ENCODE measurements at regions not wholly inside any gene's neighbourhood (a gene's known extent, or its start where the extent isn't known, plus 50 kb on each side); places are given as distances from the start of the nearest gene placed in this dataset.
"Not testable (repeated sequence)": the region's sequence is repeated elsewhere in the genome, so short reads cannot be mapped to it uniquely, and the experiment has no call there.

- H3K4me3 ChIP-seq (ENCODE audit: insufficient read length, low read depth) = no peak overlapping the region
- DNase-seq (ENCODE audit: low read depth, low spot score) = no peak
- no peaks in the 10 kb centered on the region for H3K27me3 ChIP-seq (ENCODE audit: insufficient read depth, insufficient read length)
- H3K4me1 ChIP-seq (ENCODE audit: insufficient read depth, insufficient read length) = no peaks in the 10 kb centered on the region
- no peak for TF ChIP-seq ZNF274 (IDR thresholded peaks at IDR 0.05; ENCODE audit: low read depth, low read length)
- no peak for TF ChIP-seq YY1 (IDR thresholded peaks at IDR 0.05; ENCODE audit: insufficient read depth, insufficient read length)
- no peak for TF ChIP-seq SUZ12 (IDR thresholded peaks at IDR 0.05; ENCODE audit: extremely low read depth, insufficient read depth, insufficient read length)
- no peaks in the 10 kb centered on the region for H3K36me3 ChIP-seq (ENCODE audit: insufficient read depth, insufficient read length, low read length)
- H3K9me3 ChIP-seq (ENCODE audit: insufficient read depth, low read length) = peaks cover 6% of the 10 kb centered on the region; the same call in 1 of the 2 replicates
- no peak overlapping the region for H3K9ac ChIP-seq (ENCODE audit: insufficient read length, low read depth)
Observed at GRCh38 chr1:111063595-111063994, 76.3 kb downstream of the DRAM2 start.

- H3K9ac ChIP-seq (ENCODE audit: insufficient read length, low read depth) = no peak overlapping the region
- peaks cover 6% of the 10 kb centered on the region; the same call in 1 of the 2 replicates for H3K9me3 ChIP-seq (ENCODE audit: insufficient read depth, low read length)
- no peak for TF ChIP-seq YY1 (IDR thresholded peaks at IDR 0.05; ENCODE audit: insufficient read depth, insufficient read length)
- no peak for TF ChIP-seq SUZ12 (IDR thresholded peaks at IDR 0.05; ENCODE audit: extremely low read depth, insufficient read depth, insufficient read length)
- no peak for TF ChIP-seq ZNF274 (IDR thresholded peaks at IDR 0.05; ENCODE audit: low read depth, low read length)
- no peaks in the 10 kb centered on the region for H3K4me1 ChIP-seq (ENCODE audit: insufficient read depth, insufficient read length)
- no peaks in the 10 kb centered on the region for H3K36me3 ChIP-seq (ENCODE audit: insufficient read depth, insufficient read length, low read length)
- H3K27me3 ChIP-seq (ENCODE audit: insufficient read depth, insufficient read length) = no peaks in the 10 kb centered on the region
- no peak for DNase-seq (ENCODE audit: low read depth, low spot score)
- H3K4me3 ChIP-seq (ENCODE audit: insufficient read length, low read depth) = no peak overlapping the region
Observed at GRCh38 chr1:111062624-111063023, 77.3 kb downstream of the DRAM2 start.

- TF ChIP-seq SUZ12 (IDR thresholded peaks at IDR 0.05; ENCODE audit: extremely low read depth, insufficient read depth, insufficient read length) (no peak), YY1 (IDR thresholded peaks at IDR 0.05; ENCODE audit: insufficient read depth, insufficient read length) (no peak), ZNF274 (IDR thresholded peaks at IDR 0.05; ENCODE audit: low read depth, low read length) (no peak)
- Histone ChIP-seq H3K36me3 (ENCODE audit: insufficient read depth, insufficient read length, low read length) (no peaks in the 10 kb centered on the region), H3K9ac (ENCODE audit: insufficient read length, low read depth) (no peak overlapping the region), H3K9me3 (ENCODE audit: insufficient read depth, low read length) (peaks cover 6% of the 10 kb centered on the region; the same call in 1 of the 2 replicates), H3K4me3 (ENCODE audit: insufficient read length, low read depth) (no peak overlapping the region), H3K4me1 (ENCODE audit: insufficient read depth, insufficient read length) (no peaks in the 10 kb centered on the region), H3K27me3 (ENCODE audit: insufficient read depth, insufficient read length) (no peaks in the 10 kb centered on the region)
- DNase-seq (ENCODE audit: low read depth, low spot score) = no peak
Observed at GRCh38 chr1:111062081-111062480, 77.8 kb downstream of the DRAM2 start.

GRCh38 chr1:111054656-111055055, 85.2 kb downstream of the DRAM2 start:
- no peak for TF ChIP-seq SUZ12 (IDR thresholded peaks at IDR 0.05; ENCODE audit: extremely low read depth, insufficient read depth, insufficient read length)
- no peak for TF ChIP-seq YY1 (IDR thresholded peaks at IDR 0.05; ENCODE audit: insufficient read depth, insufficient read length)
- no peak for TF ChIP-seq ZNF274 (IDR thresholded peaks at IDR 0.05; ENCODE audit: low read depth, low read length)
- DNase-seq (ENCODE audit: low read depth, low spot score) = no peak
- Histone ChIP-seq H3K36me3 (ENCODE audit: insufficient read depth, insufficient read length, low read length) (no peaks in the 10 kb centered on the region), H3K27me3 (ENCODE audit: insufficient read depth, insufficient read length) (no peaks in the 10 kb centered on the region), H3K9ac (ENCODE audit: insufficient read length, low read depth) (no peak overlapping the region), H3K4me1 (ENCODE audit: insufficient read depth, insufficient read length) (no peaks in the 10 kb centered on the region), H3K9me3 (ENCODE audit: insufficient read depth, low read length) (no peaks in the 10 kb centered on the region), H3K4me3 (ENCODE audit: insufficient read length, low read depth) (no peak overlapping the region)

GRCh38 chr1:111052246-111052645, 87.6 kb downstream of the DRAM2 start:
- DNase-seq (ENCODE audit: low read depth, low spot score) = no peak
- Histone ChIP-seq H3K4me3 (ENCODE audit: insufficient read length, low read depth) (no peak overlapping the region), H3K27me3 (ENCODE audit: insufficient read depth, insufficient read length) (no peaks in the 10 kb centered on the region), H3K36me3 (ENCODE audit: insufficient read depth, insufficient read length, low read length) (no peaks in the 10 kb centered on the region), H3K9me3 (ENCODE audit: insufficient read depth, low read length) (peaks cover 6% of the 10 kb centered on the region; the same call in 1 of the 2 replicates), H3K9ac (ENCODE audit: insufficient read length, low read depth) (no peak overlapping the region), H3K4me1 (ENCODE audit: insufficient read depth, insufficient read length) (no peaks in the 10 kb centered on the region)
- TF ChIP-seq YY1 (IDR thresholded peaks at IDR 0.05; ENCODE audit: insufficient read depth, insufficient read length) (no peak), ZNF274 (IDR thresholded peaks at IDR 0.05; ENCODE audit: low read depth, low read length) (no peak), SUZ12 (IDR thresholded peaks at IDR 0.05; ENCODE audit: extremely low read depth, insufficient read depth, insufficient read length) (no peak)

- not testable (repeated sequence) for H3K4me3 ChIP-seq (ENCODE audit: insufficient read length, low read depth); H3K4me1 ChIP-seq (ENCODE audit: insufficient read depth, insufficient read length); H3K9ac ChIP-seq (ENCODE audit: insufficient read length, low read depth); H3K36me3 ChIP-seq (ENCODE audit: insufficient read depth, insufficient read length, low read length); H3K27me3 ChIP-seq (ENCODE audit: insufficient read depth, insufficient read length); H3K9me3 ChIP-seq (ENCODE audit: insufficient read depth, low read length); DNase-seq (ENCODE audit: low read depth, low spot score)
Observed at GRCh38 chr1:111048253-111048652, 84.5 kb upstream of the LRIF1 start.

GRCh38 chr1:111045033-111045722, 81.5 kb upstream of the LRIF1 start:
- TF ChIP-seq YY1 (IDR thresholded peaks at IDR 0.05; ENCODE audit: insufficient read depth, insufficient read length) (no peak), SUZ12 (IDR thresholded peaks at IDR 0.05; ENCODE audit: extremely low read depth, insufficient read depth, insufficient read length) (no peak), ZNF274 (IDR thresholded peaks at IDR 0.05; ENCODE audit: low read depth, low read length) (no peak)
- Histone ChIP-seq H3K9me3 (ENCODE audit: insufficient read depth, low read length) (peaks cover 6% of the 10 kb centered on the region; the same call in 1 of the 2 replicates), H3K4me3 (ENCODE audit: insufficient read length, low read depth) (no peak overlapping the region), H3K9ac (ENCODE audit: insufficient read length, low read depth) (no peak overlapping the region), H3K4me1 (ENCODE audit: insufficient read depth, insufficient read length) (no peaks in the 10 kb centered on the region), H3K27me3 (ENCODE audit: insufficient read depth, insufficient read length) (no peaks in the 10 kb centered on the region), H3K36me3 (ENCODE audit: insufficient read depth, insufficient read length, low read length) (no peaks in the 10 kb centered on the region)
- no peak for DNase-seq (ENCODE audit: low read depth, low spot score)

Measured in NT2/D1 (cell line).